ENCODE measurements at regions not wholly inside any gene's neighbourhood (a gene's known extent, or its start where the extent isn't known, plus 50 kb on each side); places are given as distances from the start of the nearest gene placed in this dataset.

GRCh38 chr3:13177236-13177635 lies 104.0 kb upstream of the IQSEC1 start:
- H2BK12ac ChIP-seq (ENCODE audit: low read length) = no peak overlapping the region
- H2BK5ac ChIP-seq (ENCODE audit: low read depth, low read length, poor library complexity) = no peak overlapping the region
- no peak for DNase-seq
- no CpG with 5 or more reads among the region's 2 CpGs for WGBS (ENCODE audit: extremely low coverage, insufficient coverage, insufficient read length)
- no peak overlapping the region for H3K4me3 ChIP-seq (ENCODE audit: low read depth, low read length)
- no peak overlapping the region for H3K14ac ChIP-seq (ENCODE audit: low read length)
- no peak overlapping the region for H2BK120ac ChIP-seq (ENCODE audit: insufficient read depth, low read length, poor library complexity)
- no peak overlapping the region for H4K8ac ChIP-seq (ENCODE audit: low read depth, low read length)
- H4K91ac ChIP-seq (ENCODE audit: low read depth, low read length) = no peak overlapping the region
- H3K79me1 ChIP-seq (ENCODE audit: low read length) = no peaks in the 10 kb centered on the region
- no peaks in the 10 kb centered on the region for H3K79me2 ChIP-seq (ENCODE audit: control insufficient read depth, insufficient read depth, low read length, poor library complexity)
- no peak overlapping the region for H3K4ac ChIP-seq (ENCODE audit: low read depth, low read length)
- H4K12ac ChIP-seq (ENCODE audit: low read depth, low read length) = no peak overlapping the region
- H2AK5ac ChIP-seq (ENCODE audit: low read length) = no peak overlapping the region
- H2AFZ ChIP-seq (ENCODE audit: insufficient read depth, low read length, poor library complexity) = no peak overlapping the region
- no peak overlapping the region for H3K9ac ChIP-seq (ENCODE audit: low read length)
- no peak overlapping the region for H3K4me2 ChIP-seq (ENCODE audit: low read length)
- peaks cover 9% of the 10 kb centered on the region for H3K9me3 ChIP-seq (ENCODE audit: insufficient read depth, low read depth, low read length)
- no peaks in the 10 kb centered on the region for H3K4me1 ChIP-seq (ENCODE audit: control insufficient read depth in 1 of 2, insufficient read depth in 2 of 2, low read length in 2 of 2)
- H3K23ac ChIP-seq (ENCODE audit: low read length) = no peak overlapping the region
- no peak overlapping the region for H3K27ac ChIP-seq (ENCODE audit: low read depth, low read length)
- no peaks in the 10 kb centered on the region for H3K36me3 ChIP-seq (ENCODE audit: control insufficient read depth in 1 of 2, insufficient read depth in 2 of 2, low read length in 2 of 2)
- no peak overlapping the region for H3K18ac ChIP-seq (ENCODE audit: low read length)
- H3K27me3 ChIP-seq (ENCODE audit: insufficient read depth, low read length) = no peaks in the 10 kb centered on the region

- Histone ChIP-seq H2BK5ac (ENCODE audit: low read depth, low read length, poor library complexity) (no peak overlapping the region), H3K23ac (ENCODE audit: low read length) (no peak overlapping the region), H3K9me3 (ENCODE audit: insufficient read depth, low read depth, low read length) (peaks cover 9% of the 10 kb centered on the region), H3K27ac (ENCODE audit: low read depth, low read length) (no peak overlapping the region), H3K14ac (ENCODE audit: low read length) (no peak overlapping the region), H2AK5ac (ENCODE audit: low read length) (no peak overlapping the region), H3K79me2 (ENCODE audit: control insufficient read depth, insufficient read depth, low read length, poor library complexity) (no peaks in the 10 kb centered on the region), H4K91ac (ENCODE audit: low read depth, low read length) (no peak overlapping the region), H3K4me1 (ENCODE audit: control insufficient read depth in 1 of 2, insufficient read depth in 2 of 2, low read length in 2 of 2) (no peaks in the 10 kb centered on the region), H3K36me3 (ENCODE audit: control insufficient read depth in 1 of 2, insufficient read depth in 2 of 2, low read length in 2 of 2) (no peaks in the 10 kb centered on the region), H4K12ac (ENCODE audit: low read depth, low read length) (no peak overlapping the region), H2BK12ac (ENCODE audit: low read length) (no peak overlapping the region), H3K4me3 (ENCODE audit: low read depth, low read length) (no peak overlapping the region), H3K18ac (ENCODE audit: low read length) (no peak overlapping the region), H3K27me3 (ENCODE audit: insufficient read depth, low read length) (no peaks in the 10 kb centered on the region), H2BK120ac (ENCODE audit: insufficient read depth, low read length, poor library complexity) (no peak overlapping the region), H3K9ac (ENCODE audit: low read length) (no peak overlapping the region), H4K8ac (ENCODE audit: low read depth, low read length) (no peak overlapping the region), H3K79me1 (ENCODE audit: low read length) (no peaks in the 10 kb centered on the region), H3K4ac (ENCODE audit: low read depth, low read length) (no peak overlapping the region), H2AFZ (ENCODE audit: insufficient read depth, low read length, poor library complexity) (no peak overlapping the region), H3K4me2 (ENCODE audit: low read length) (no peak overlapping the region)
- no peak for DNase-seq
- no CpG with 5 or more reads among the region's 10 CpGs for WGBS (ENCODE audit: extremely low coverage, insufficient coverage, insufficient read length)
These were observed 103.2 kb upstream of the IQSEC1 start for GRCh38 chr3:13176445-13176844.

DNA sequence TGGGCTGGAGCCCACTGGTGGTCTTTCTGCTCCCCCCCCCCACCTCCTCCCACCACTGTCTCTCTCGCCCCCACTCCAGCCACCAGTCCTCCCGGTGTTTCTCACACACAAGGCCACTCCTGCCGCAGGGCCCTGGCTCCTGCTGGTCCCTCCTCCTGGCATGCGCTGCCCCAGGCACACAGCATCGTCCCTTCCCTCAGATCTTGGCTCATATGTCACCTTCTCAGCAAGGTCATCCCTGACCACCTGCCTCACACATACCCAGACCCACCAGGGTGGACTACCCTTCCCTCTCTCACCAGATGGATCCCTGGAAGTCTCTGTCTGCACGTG lies 101.5 kb upstream of the IQSEC1 start:
- no CpG with 5 or more reads among the region's 6 CpGs for WGBS (ENCODE audit: extremely low coverage, insufficient coverage, insufficient read length)

DNA sequence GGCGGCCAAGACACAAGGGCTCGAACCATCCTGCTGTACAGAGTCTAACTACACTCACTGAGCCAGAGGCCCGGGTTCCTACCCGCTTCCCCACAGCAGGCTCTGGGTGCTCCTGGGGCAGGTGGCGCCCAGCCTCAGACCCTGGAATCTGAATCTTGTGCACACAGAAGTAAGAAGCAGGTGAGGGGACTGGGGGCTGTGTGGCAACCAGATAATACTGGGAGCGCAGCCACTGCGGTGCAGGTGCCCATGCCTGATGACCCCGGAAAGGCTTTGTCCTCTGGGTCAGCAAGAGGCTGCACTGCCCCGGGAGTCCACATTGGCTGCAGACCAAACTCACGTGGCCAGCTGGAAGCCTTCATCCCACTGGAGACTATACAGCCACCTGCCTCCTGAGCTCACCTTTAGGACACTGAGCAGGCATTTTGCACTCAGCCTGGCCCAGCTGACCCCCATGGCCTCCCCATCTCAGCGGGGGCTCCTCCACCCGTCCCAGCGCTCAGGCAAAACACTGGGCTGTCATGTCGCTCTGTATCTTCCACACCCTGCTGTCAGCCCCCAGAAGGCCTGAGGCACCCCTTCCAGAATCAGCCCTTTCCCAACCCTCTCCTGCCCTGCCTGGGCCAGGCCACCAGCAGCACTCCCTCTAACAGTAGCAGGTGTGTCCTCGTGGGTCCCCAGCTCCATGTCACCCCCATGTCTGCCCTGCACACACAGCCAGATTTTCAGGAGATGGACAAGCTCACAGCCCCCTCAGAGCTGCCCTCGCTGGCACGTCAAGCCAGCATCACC lies 101.0 kb upstream of the IQSEC1 start:
- no peak overlapping the region for H2BK5ac ChIP-seq (ENCODE audit: low read depth, low read length, poor library complexity)
- no peak overlapping the region for H3K4ac ChIP-seq (ENCODE audit: low read depth, low read length)
- no peak overlapping the region for H4K12ac ChIP-seq (ENCODE audit: low read depth, low read length)
- H3K79me2 ChIP-seq (ENCODE audit: control insufficient read depth, insufficient read depth, low read length, poor library complexity) = no peaks in the 10 kb centered on the region
- H4K8ac ChIP-seq (ENCODE audit: low read depth, low read length) = no peak overlapping the region
- H2AK5ac ChIP-seq (ENCODE audit: low read length) = no peak overlapping the region
- no peaks in the 10 kb centered on the region for H3K79me1 ChIP-seq (ENCODE audit: low read length)
- no peak overlapping the region for H2BK12ac ChIP-seq (ENCODE audit: low read length)
- H3K27me3 ChIP-seq (ENCODE audit: insufficient read depth, low read length) = no peaks in the 10 kb centered on the region
- no peak overlapping the region for H2BK120ac ChIP-seq (ENCODE audit: insufficient read depth, low read length, poor library complexity)
- H3K27ac ChIP-seq (ENCODE audit: low read depth, low read length) = no peak overlapping the region
- H3K9me3 ChIP-seq (ENCODE audit: insufficient read depth, low read depth, low read length) = peaks cover 9% of the 10 kb centered on the region
- no peak for DNase-seq
- H4K91ac ChIP-seq (ENCODE audit: low read depth, low read length) = no peak overlapping the region
- WGBS (ENCODE audit: extremely low coverage, insufficient coverage, insufficient read length) = no CpG with 5 or more reads among the region's 17 CpGs
- H3K23ac ChIP-seq (ENCODE audit: low read length) = no peak overlapping the region
- no peak overlapping the region for H3K18ac ChIP-seq (ENCODE audit: low read length)
- H3K4me3 ChIP-seq (ENCODE audit: low read depth, low read length) = no peak overlapping the region
- H3K4me2 ChIP-seq (ENCODE audit: low read length) = no peak overlapping the region
- H2AFZ ChIP-seq (ENCODE audit: insufficient read depth, low read length, poor library complexity) = no peak overlapping the region
- no peaks in the 10 kb centered on the region for H3K36me3 ChIP-seq (ENCODE audit: control insufficient read depth in 1 of 2, insufficient read depth in 2 of 2, low read length in 2 of 2)
- no peak overlapping the region for H3K14ac ChIP-seq (ENCODE audit: low read length)
- no peaks in the 10 kb centered on the region for H3K4me1 ChIP-seq (ENCODE audit: control insufficient read depth in 1 of 2, insufficient read depth in 2 of 2, low read length in 2 of 2)
- H3K9ac ChIP-seq (ENCODE audit: low read length) = no peak overlapping the region

More for the DNA sequence above, 101.5 kb upstream of the IQSEC1 start:
- Histone ChIP-seq H2AFZ (ENCODE audit: insufficient read depth, low read length, poor library complexity) (no peak overlapping the region), H3K18ac (ENCODE audit: low read length) (no peak overlapping the region), H2BK5ac (ENCODE audit: low read depth, low read length, poor library complexity) (no peak overlapping the region), H3K27ac (ENCODE audit: low read depth, low read length) (no peak overlapping the region), H3K4me1 (ENCODE audit: control insufficient read depth in 1 of 2, insufficient read depth in 2 of 2, low read length in 2 of 2) (no peaks in the 10 kb centered on the region), H3K79me2 (ENCODE audit: control insufficient read depth, insufficient read depth, low read length, poor library complexity) (no peaks in the 10 kb centered on the region), H3K23ac (ENCODE audit: low read length) (no peak overlapping the region), H4K91ac (ENCODE audit: low read depth, low read length) (no peak overlapping the region), H3K9ac (ENCODE audit: low read length) (no peak overlapping the region), H2BK12ac (ENCODE audit: low read length) (no peak overlapping the region), H3K9me3 (ENCODE audit: insufficient read depth, low read depth, low read length) (peaks cover 9% of the 10 kb centered on the region), H3K4ac (ENCODE audit: low read depth, low read length) (no peak overlapping the region), H3K27me3 (ENCODE audit: insufficient read depth, low read length) (no peaks in the 10 kb centered on the region), H4K8ac (ENCODE audit: low read depth, low read length) (no peak overlapping the region), H2BK120ac (ENCODE audit: insufficient read depth, low read length, poor library complexity) (no peak overlapping the region), H3K36me3 (ENCODE audit: control insufficient read depth in 1 of 2, insufficient read depth in 2 of 2, low read length in 2 of 2) (no peaks in the 10 kb centered on the region), H2AK5ac (ENCODE audit: low read length) (no peak overlapping the region), H3K14ac (ENCODE audit: low read length) (no peak overlapping the region), H3K4me2 (ENCODE audit: low read length) (no peak overlapping the region), H4K12ac (ENCODE audit: low read depth, low read length) (no peak overlapping the region), H3K79me1 (ENCODE audit: low read length) (no peaks in the 10 kb centered on the region), H3K4me3 (ENCODE audit: low read depth, low read length) (no peak overlapping the region)
- DNase-seq = no peak
